NOMO-1 treated with dmso at 0.1 percent for 144 hours (cell line): ENCODE measurements at regions not wholly inside any gene's neighbourhood (a gene's known extent, or its start where the extent isn't known, plus 50 kb on each side); places are given as distances from the start of the nearest gene placed in this dataset.
"Not testable (repeated sequence)": the region's sequence is repeated elsewhere in the genome, so short reads cannot be mapped to it uniquely, and the experiment has no call there.

Experiments used
- DNase-seq: peaks from one replicate; lab custom pipeline; 2025; ENCODE audit not compliant: unreplicated experiment; lab: John Stamatoyannopoulos, UW

GRCh38 chr14:82766123-82766522 lies 1232.5 kb upstream of the SEL1L start:
- no peak for DNase-seq

DNA sequence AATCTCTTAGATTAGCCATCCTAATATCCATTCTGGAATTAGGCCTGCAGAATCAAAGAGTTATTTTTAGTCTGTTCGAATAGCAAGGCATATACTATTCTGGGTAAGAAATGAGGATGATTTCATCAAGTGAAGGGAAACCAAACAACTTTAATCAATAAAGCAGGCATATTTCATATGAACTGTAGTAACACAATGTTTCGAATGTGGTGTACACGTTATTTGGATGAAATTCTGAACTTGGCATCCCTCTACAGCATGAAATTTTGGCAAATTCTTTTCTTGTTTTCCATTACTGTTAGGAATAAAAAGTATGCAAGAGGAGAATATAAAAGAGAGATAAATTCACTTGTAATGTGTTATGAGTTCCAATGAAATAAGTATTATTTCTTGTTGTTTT lies 1233.3 kb upstream of the SEL1L start:
- no peak for DNase-seq

- DNase-seq, result no peak
These were observed 1243.3 kb upstream of the SEL1L start for GRCh38 chr14:82776958-82777357.

- no peak for DNase-seq
These were observed 1244.4 kb upstream of the SEL1L start for GRCh38 chr14:82778008-82778590.

DNA sequence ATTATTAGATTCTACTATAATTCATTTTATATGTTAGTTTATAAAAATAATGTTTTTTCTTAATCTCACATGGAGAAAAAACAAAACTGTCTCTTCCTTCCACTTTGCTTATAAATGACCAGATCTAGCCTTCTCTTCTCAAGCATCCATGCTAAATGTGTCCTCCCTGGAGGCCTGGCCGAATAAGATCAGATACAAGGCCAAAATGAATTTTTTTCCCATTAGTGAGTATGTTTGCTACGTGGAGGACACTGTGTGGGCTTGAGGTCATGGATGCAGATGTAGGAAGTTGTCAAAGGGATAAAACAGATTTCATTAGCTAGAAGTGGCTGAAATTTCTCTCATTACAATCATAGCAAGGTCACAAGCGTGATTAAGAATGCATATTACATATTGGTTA lies 1244.9 kb upstream of the SEL1L start:
- no peak for DNase-seq

DNA sequence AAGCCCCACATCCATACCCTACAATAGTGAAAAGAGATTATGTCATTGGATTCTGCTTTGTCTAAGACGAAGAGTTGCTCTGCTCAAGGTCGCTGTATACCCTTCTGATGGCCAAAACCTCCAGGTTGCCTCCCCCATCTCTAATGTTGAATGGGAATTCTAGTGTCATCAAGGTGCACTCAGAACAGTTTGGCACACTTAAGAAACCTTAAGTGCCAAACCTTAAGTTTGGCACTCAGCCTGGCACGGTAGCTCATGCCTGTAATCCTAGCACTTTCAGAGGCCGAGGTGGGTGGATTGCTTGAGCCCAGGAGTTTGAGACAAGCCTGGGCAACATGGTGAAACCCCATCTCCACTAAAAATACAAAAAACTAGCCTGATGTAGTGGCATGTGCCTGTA lies 1245.6 kb upstream of the SEL1L start:
- no peak for DNase-seq

DNA sequence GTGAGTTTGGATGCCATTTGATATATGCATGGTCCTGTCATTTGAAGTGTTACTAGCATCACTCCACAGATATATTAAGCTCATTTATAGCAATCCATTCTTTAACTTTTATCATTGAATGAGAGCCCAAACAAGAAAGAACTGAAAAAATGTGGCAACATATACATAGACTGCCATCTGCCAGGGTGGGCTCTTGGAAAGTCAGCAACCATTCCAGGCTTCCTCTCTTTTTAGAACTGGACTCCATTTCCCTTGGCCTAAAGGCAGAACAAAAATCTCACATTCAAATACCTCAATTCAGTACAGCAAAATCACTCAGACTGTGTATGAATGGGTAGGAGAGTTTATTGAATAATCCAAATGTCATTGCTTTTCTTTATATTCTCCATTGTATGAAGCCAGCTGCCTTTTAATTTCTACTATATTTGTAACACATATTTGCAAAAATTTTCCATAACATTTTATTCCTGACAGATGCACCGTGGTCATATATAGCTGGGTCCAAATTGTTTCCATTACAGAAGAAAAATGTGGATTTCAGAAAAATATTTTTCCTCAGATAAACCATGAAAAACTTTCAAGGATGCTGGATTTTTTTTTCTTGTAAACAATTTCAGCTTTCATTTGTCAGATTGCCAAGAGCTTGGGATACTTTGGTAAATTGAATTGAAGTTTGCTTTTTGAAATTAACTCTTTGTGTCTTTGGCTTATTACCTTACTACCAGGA lies 1252.3 kb upstream of the SEL1L start:
- no peak for DNase-seq

DNA sequence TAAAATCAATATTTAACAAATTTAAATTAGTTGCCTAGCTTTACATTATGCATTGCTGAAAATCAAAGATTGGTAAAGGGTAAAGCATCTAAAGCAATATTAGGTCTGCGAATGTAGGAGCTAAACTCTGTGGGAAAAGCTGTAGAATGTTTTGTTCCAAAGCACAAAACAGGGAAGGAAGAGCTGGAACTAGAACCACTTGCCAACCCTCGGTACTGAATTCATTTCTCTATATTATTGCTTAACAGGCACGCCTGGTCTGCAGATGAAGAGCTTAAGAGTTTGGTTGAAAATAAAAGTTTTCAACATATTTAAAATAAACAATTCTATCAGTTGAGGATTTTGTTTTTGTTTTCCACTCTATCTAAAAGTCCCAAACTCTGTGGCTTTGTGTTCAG lies 1252.8 kb upstream of the SEL1L start:
- DNase-seq, result no peak

DNA sequence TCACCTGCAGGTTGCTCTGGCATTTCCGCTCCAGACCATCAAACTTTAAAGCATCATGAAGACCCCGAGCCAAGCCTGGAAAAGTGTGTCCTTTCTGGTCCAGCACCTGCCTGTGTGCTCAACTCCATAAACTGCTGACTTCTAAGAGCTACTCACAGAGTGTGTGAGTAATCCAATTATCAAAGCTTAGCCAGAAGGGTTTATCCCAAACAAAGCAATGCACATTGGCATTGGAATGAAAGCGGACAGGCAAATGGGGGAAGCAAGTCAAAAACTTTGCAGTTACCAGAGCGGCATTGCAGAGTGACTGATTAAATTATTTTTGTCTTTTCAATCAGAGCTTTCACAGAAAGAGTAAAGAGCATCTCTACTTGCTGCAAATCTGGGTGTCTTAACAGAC lies 1262.4 kb upstream of the SEL1L start:
- no peak for DNase-seq

DNA sequence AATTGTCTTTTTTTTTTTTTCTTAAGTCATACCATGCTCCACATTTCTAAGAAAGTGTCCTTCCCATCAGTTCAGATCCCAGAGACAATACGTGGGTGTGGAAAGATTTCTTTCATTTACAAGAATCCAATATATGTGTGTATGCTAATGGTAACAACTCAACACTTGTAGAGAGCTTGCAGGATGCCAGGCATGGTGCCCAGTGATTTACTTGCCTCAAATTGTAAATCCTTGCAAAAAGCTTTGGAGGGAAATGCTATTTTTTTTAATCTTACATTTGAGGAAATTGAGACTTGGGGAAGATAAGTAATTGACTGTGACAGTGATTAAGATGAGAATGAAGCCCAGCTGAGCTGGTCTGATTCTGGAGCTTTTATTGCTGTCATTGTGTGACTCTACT lies 1264.6 kb upstream of the SEL1L start:
- no peak for DNase-seq

- DNase-seq, result no peak
These were observed 1272.5 kb upstream of the SEL1L start for GRCh38 chr14:82805892-82806825.

DNA sequence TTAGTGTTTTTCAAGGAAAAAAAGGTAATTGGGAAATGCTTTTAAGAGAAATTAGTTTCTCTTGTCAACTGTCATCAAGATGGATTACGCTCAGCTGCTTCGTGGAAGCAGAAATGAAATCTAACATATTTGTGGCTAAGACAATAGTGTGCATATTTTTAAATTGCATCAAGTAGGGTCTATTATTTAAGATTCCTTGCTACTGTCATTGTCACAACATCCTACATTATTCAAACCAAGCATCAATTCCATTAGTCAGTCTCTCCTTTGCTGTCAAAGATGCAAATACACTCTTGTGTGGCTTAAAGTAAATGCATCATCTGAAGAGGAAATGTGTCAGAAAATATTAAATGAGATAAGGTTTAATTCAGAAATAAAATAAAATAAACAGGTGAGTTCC lies 1277.6 kb upstream of the SEL1L start:
- no peak for DNase-seq

DNA sequence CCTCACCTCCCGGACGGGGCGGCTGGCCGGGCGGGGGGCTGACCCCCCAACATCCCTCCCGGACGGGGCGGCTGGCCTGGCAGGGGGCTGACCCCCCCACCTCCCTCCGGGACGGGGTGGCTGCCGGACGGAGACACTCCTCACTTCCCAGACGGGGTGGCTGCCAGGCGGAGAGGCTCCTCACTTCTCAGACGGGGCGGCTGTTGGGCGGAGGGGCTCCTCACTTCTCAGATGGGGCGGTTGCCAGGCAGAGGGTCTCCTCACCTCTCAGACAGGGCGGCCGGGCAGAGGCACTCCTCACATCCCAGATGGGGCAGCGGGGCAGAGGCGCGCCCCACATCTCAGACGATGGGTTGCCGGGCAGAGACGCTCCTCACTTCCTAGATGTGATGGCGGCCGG lies 1280.7 kb upstream of the SEL1L start:
- DNase-seq, result not testable (repeated sequence)

GRCh38 chr14:82830596-82830995 lies 1296.9 kb upstream of the SEL1L start:
- DNase-seq, result no peak

DNA sequence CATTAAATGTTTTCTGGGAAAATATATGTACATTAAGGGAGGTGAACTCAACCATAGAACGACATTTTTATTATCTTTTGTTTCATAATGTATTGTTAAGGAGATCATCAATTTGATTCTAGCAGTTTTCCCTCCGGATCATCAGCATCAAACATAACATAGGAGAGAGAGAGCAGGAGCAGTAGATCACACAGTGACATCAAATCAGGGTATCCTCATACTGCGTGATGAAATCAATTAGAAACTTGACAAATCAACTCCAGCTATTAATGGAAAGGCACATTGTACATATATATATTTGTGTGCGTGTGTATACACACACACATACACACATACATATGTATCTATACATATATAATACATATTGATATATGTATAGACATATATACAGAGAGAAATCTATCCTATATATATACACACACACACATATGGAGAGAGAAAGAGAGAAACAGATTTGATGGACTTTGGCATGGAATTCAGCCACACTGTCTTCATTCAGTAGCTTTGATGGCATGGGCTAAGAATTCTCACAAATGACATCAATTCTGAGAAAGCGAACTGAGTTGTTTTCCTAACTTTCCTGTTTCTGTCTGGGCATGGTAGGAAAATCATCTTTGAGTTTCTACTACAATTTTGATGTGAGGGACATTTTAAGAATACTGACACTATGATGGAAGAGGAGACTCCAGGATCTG lies 1302.8 kb upstream of the SEL1L start:
- DNase-seq, result no peak

GRCh38 chr14:82837611-82838140 lies 1304.0 kb upstream of the SEL1L start:
- no peak for DNase-seq

GRCh38 chr14:82850576-82850975 lies 1316.9 kb upstream of the SEL1L start:
- no peak for DNase-seq

DNA sequence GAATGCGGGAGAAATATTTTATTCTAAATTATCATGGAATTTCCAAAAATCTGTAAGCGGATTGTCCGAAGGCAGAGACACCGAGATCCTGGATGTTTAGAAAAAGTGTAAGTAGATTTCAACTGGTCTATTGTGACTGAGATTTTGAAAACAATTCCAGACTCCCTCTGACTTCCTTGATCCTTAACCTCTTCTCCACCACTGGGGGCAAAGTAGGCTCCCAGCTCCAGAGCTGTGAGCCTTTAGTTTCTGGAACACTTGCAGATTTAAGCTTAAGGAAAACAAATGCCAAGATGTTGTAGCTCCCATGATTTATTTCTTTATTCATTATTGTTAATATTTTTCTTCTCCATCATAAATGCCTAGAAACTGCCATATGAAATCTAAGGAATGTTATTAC lies 1320.5 kb upstream of the SEL1L start:
- no peak for DNase-seq

- DNase-seq, result no peak
These were observed 1321.2 kb upstream of the SEL1L start for GRCh38 chr14:82854901-82855300.

DNA sequence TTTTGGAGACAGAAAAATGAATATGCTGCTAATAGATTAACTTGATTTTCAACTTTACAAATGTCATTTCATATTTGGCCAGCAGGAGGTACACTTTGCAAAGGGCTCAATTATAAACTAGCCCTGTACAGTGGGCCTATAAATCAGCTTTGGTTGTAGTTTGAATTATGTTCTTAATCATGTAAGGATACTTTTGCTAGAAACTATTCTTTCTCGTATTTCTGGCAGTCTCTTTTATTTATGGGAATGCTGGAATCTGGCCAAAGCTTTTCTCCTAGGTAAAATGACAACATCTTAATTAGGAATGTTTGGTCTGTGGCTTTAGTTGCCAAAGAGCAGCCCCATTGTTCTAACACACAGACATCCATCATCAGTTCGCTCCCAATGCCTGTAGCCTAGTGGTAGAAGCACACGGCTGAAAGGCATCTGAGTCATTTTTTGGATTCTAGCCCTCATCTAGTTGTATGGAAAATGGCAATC lies 1322.3 kb upstream of the SEL1L start:
- peak; percentile 5 for DNase-seq

DNA sequence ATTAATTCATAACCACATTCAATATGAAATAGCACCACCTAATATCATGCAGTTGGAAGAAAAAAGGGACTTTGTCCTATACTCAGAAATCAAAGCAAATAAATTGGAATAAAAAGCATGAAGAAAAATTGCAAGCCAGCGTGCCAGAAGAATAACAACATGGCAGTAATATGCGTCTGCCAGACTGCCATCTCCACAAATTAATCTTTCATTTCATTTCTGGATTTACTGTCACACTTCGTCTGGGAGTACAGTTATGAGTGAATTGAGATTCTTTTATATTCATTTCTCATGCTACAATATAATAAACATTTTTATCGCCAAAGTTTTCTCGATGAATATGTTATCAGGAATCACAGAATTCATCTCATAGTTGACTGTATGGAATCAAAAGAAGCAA lies 1327.7 kb upstream of the SEL1L start:
- DNase-seq, result no peak
